Astrocyte (in vitro differentiated cells and primary cell): ENCODE measurements at regions not wholly inside any gene's neighbourhood (a gene's known extent, or its start where the extent isn't known, plus 50 kb on each side); places are given as distances from the start of the nearest gene placed in this dataset.

Experiments
- DNase-seq: peaks from one replicate; pipeline ENCODE4 v3.0.0-alpha.2; 2010; ENCODE audit warnings: low read depth
- FAIRE-seq: peaks from 2 replicates; lab custom pipeline; 2011; peaks lifted over from hg19 to GRCh38; lab: Jason Lieb, UNC
- H2AFZ ChIP-seq: 2 replicates; pipeline ENCODE4 v1.6.0; 2012; ENCODE audit warnings: low read depth, low read length, inconsistent platforms
- H3K27ac ChIP-seq: 2 replicates; pipeline ENCODE4 v1.5.1; 2011; ENCODE audit warnings: low read depth, low read length, inconsistent platforms
- H3K27me3 ChIP-seq: 2 replicates; pipeline ENCODE4 v1.6.0; 2011; ENCODE audit warnings: low read length, inconsistent platforms; ENCODE audit not compliant: insufficient read depth
- H3K36me3 ChIP-seq: 2 replicates; pipeline ENCODE4 v1.5.1; 2011; ENCODE audit warnings: low read length, inconsistent platforms; ENCODE audit not compliant: insufficient read depth
- H3K4me1 ChIP-seq: 2 replicates; pipeline ENCODE4 v1.5.1; 2011; ENCODE audit warnings: low read length, inconsistent platforms; ENCODE audit not compliant: insufficient read depth
- H3K4me2 ChIP-seq: 2 replicates; pipeline ENCODE4 v1.6.0; 2012; ENCODE audit warnings: low read length, inconsistent platforms
- H3K4me3 ChIP-seq: 2 replicates; pipeline ENCODE4 v1.5.1; 2011; ENCODE audit warnings: low read depth, mild to moderate bottlenecking, low read length, inconsistent platforms; ENCODE audit not compliant: insufficient read depth
- H3K79me2 ChIP-seq: 2 replicates; pipeline ENCODE4 v1.6.0; 2012; ENCODE audit warnings: mild to moderate bottlenecking, low read length, inconsistent platforms; ENCODE audit not compliant: insufficient read depth
- H3K9ac ChIP-seq: 2 replicates; pipeline ENCODE4 v1.6.0; 2012; ENCODE audit warnings: mild to moderate bottlenecking, low read length, inconsistent platforms
- H3K9me3 ChIP-seq: 2 replicates; pipeline ENCODE4 v1.5.1; 2012; ENCODE audit warnings: low read depth, mild to moderate bottlenecking, low read length, inconsistent platforms; ENCODE audit not compliant: insufficient read depth
- H4K20me1 ChIP-seq: 2 replicates; pipeline ENCODE4 v1.6.0; 2012; ENCODE audit warnings: low read length, inconsistent platforms; ENCODE audit not compliant: insufficient read depth
- H3K27ac Mint-ChIP-seq: one replicate; pipeline ENCODE4 v1.8.0; 2021; ENCODE audit warnings: mild to moderate bottlenecking, mixed read lengths; ENCODE audit not compliant: unreplicated experiment
- H3K27me3 Mint-ChIP-seq: one replicate; pipeline ENCODE4 v1.8.0; 2021; ENCODE audit warnings: low read depth, mixed read lengths; ENCODE audit not compliant: unreplicated experiment
- H3K36me3 Mint-ChIP-seq: one replicate; pipeline ENCODE4 v1.8.0; 2021; ENCODE audit warnings: low read depth, mixed read lengths; ENCODE audit not compliant: unreplicated experiment
- H3K4me1 Mint-ChIP-seq: one replicate; pipeline ENCODE4 v1.8.0; 2021; ENCODE audit warnings: low read depth, mixed read lengths; ENCODE audit not compliant: unreplicated experiment
- H3K4me3 Mint-ChIP-seq: one replicate; pipeline ENCODE4 v1.8.0; 2021; ENCODE audit warnings: mild to moderate bottlenecking, moderate library complexity, mixed read lengths; ENCODE audit not compliant: unreplicated experiment
- H3K9me3 Mint-ChIP-seq: one replicate; pipeline ENCODE4 v1.8.0; 2021; ENCODE audit warnings: mild to moderate bottlenecking, mixed read lengths; ENCODE audit not compliant: unreplicated experiment
- CTCF ChIP-seq: IDR thresholded peaks from 2 replicates; pipeline ENCODE4 v1.5.1; 2011; ENCODE audit warnings: low read depth, mild to moderate bottlenecking, inconsistent platforms, low read length, moderate library complexity; ENCODE audit not compliant: insufficient read depth
- EZH2 ChIP-seq: IDR thresholded peaks from 2 replicates; pipeline ENCODE4 v1.6.1; 2012; ENCODE audit warnings: mild to moderate bottlenecking, low read length, inconsistent platforms; ENCODE audit not compliant: insufficient read depth

- H3K4me3 Mint-ChIP-seq = no peak overlapping the region
- Histone ChIP-seq H3K4me2 (no peak overlapping the region), H3K9ac (no peak overlapping the region), H3K27ac (no peak overlapping the region), H3K9me3 (peaks cover 4% of the 10 kb centered on the region), H3K4me1 (no peaks in the 10 kb centered on the region), H2AFZ (no peak overlapping the region), H3K36me3 (no peaks in the 10 kb centered on the region), H3K79me2 (no peaks in the 10 kb centered on the region), H4K20me1 (no peaks in the 10 kb centered on the region), H3K27me3 (no peaks in the 10 kb centered on the region), H3K4me3 (no peak overlapping the region)
- no peak for DNase-seq
- no peak for TF ChIP-seq EZH2
- TF ChIP-seq CTCF = no peak
- peaks cover 4% of the 10 kb centered on the region for H3K9me3 Mint-ChIP-seq
- no peaks in the 10 kb centered on the region for H3K36me3 Mint-ChIP-seq
- H3K4me1 Mint-ChIP-seq = no peaks in the 10 kb centered on the region
- H3K27ac Mint-ChIP-seq = no peak overlapping the region
- no peak for FAIRE-seq
- no peaks in the 10 kb centered on the region for H3K27me3 Mint-ChIP-seq
Observed at GRCh38 chr10:122754491-122755235, 55.0 kb upstream of the C10orf120 start.

- Histone ChIP-seq H3K27ac (no peak overlapping the region), H3K4me2 (no peak overlapping the region), H2AFZ (no peak overlapping the region), H3K4me1 (no peaks in the 10 kb centered on the region), H3K9ac (no peak overlapping the region), H3K4me3 (no peak overlapping the region), H4K20me1 (no peaks in the 10 kb centered on the region), H3K79me2 (no peaks in the 10 kb centered on the region), H3K27me3 (no peaks in the 10 kb centered on the region), H3K36me3 (no peaks in the 10 kb centered on the region), H3K9me3 (no peaks in the 10 kb centered on the region)
- TF ChIP-seq CTCF = no peak
- no peak for TF ChIP-seq EZH2
- H3K4me1 Mint-ChIP-seq = no peaks in the 10 kb centered on the region
- H3K27ac Mint-ChIP-seq = no peak overlapping the region
- no peaks in the 10 kb centered on the region for H3K27me3 Mint-ChIP-seq
- no peak overlapping the region for H3K4me3 Mint-ChIP-seq
- H3K9me3 Mint-ChIP-seq = no peaks in the 10 kb centered on the region
- no peak for DNase-seq
- no peaks in the 10 kb centered on the region for H3K36me3 Mint-ChIP-seq
- FAIRE-seq = no peak
Observed at GRCh38 chr10:122749886-122750285, 50.2 kb upstream of the C10orf120 start.
